GM21717 (cell line): ENCODE measurements at regions not wholly inside any gene's neighbourhood (a gene's known extent, or its start where the extent isn't known, plus 50 kb on each side); places are given as distances from the start of the nearest gene placed in this dataset.

ENCODE experiments used
- ATAC-seq: cut with Tn5 transposase; IDR thresholded peaks from one replicate; pipeline ENCODE4 v1.9.1; 2021; ENCODE audit warnings: mild to moderate bottlenecking, moderate library complexity; ENCODE audit not compliant: unreplicated experiment

DNA sequence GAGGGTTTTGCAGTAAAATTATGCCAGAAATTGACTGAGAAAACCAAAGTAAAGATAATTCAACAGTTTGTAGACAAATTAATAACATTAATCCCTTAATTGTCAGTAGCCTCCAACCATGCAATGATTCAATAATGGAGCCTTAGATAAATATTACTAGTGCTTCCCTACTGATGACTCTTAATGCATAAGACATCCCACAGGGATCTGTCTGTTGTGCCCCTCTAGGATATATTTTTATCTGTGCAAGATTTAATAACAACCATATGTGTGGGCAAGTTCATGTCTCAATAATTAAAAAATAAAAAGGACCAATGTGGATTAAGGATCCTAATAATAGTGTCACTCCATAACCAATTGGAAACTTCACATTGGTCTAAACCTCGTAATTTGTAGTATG is 230.3 kb upstream of the TCF4 start:
- ATAC-seq, result no peak

DNA sequence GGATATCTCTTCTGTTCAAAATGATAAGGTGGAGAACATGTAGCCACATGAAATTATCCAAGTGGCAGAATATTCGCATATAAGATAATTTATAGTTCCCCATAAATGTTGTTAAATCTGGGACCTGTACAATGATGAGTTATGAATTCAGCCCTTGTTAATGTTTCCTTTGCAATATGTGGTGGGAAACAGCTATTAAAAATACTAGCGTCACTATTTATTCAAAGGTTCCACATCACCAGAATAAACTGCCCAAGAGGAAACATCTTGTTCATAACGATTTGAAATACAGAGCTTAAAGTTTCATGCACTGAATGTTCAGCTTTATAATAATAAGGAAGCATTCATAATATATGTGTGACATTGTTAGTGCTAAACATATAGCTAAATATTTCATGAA is 223.9 kb upstream of the TCF4 start:
- ATAC-seq, result no peak

DNA sequence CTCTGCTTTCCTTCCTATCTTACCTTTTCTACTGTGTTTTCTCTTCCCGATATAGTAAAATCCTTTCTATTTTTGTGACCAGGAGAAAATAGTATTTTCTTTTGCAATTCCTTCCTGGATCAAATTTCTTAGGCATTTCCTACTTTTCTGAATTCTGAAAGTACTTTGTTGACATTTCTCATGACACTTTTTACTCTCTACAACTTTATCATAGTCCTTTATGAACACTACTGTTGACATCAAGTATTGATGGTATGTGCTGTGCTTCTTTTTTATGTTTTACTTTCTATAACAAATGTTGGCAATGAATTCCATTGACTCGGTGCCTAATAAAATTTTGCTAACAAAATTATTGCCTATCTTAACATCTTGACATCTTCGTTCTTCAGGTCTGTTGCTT is 217.7 kb upstream of the TCF4 start:
- no peak for ATAC-seq

DNA sequence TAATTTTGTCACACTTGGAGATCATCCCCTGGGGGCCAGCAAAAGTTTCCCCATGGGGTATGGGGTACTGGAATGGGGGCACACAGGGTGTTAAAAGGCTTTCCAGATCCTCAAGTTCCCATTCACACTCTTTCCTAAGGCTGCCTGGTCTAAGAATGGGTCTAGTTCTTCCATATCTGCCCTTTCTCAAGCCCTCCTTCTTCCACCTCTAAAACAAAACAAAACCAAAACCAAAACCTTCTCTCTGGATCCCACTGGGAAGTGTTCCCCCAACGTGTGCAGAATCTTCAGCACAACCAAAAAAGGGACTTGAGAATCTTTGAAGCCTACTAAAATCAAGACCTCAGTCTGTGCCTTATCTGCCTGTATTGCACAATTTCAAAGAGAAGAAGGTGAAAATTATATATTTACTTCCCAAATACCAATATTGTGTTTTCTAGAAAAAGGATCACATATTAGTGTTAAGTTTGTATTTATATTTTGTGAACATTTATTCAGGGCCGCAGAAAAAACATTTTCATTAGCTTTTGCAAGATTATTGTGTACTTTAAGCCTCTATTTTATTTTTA is 207.2 kb upstream of the TCF4 start:
- ATAC-seq, result no peak

DNA sequence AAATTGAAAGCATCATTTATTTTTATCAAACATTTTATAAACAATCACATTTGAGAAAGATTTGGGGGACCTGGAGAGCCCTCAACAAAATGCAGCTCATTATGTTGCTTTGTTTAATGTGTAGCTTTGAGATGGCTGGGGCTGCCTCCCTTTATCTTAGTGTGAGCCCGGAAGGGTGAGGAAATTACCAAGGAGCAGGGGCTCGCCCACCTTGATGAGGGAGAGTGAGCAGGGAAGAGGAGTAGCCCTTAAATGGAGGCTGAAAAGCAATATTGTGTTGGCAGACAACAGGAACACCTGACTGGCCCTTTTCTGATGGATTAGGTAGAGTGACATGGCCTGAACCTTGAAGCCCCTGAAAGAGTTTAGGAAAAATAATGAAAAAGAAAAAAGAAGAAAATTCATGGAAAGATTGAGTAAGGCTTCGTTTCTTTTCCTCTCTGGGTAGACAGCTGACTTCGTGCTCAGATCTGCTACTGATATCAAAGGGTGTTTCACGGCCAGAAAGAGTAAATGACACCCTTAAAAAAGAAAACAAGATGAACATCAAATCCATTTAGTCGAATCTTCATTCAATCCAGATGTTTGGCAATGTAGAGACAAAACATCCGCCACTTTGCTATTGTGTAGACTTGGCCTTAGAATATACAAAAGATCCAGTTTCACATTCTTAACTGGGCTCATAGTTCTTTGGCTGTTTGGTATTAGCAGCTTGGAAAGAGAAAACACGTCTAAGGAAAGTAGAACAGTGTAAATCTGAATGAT is 206.5 kb upstream of the TCF4 start:
- no peak for ATAC-seq

DNA sequence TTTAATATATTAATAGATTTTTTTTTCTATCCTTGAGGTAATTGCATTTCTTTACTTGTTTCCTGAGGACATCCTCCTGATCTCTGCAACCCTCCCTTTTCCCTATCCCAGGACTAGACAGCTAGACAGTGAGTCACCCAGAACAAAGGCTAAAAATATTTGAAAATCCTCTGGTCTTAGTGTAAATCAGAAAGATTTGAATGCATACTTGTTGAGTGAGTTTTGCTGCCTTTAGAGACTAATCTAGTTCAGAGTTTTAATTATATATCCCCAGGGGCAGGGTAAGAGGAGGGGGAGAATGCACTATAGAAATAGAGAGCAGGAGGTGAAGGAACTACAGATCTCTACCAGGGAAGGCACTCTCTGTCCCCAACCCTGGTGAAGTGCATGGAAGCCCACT is 202.3 kb upstream of the TCF4 start:
- no peak for ATAC-seq

DNA sequence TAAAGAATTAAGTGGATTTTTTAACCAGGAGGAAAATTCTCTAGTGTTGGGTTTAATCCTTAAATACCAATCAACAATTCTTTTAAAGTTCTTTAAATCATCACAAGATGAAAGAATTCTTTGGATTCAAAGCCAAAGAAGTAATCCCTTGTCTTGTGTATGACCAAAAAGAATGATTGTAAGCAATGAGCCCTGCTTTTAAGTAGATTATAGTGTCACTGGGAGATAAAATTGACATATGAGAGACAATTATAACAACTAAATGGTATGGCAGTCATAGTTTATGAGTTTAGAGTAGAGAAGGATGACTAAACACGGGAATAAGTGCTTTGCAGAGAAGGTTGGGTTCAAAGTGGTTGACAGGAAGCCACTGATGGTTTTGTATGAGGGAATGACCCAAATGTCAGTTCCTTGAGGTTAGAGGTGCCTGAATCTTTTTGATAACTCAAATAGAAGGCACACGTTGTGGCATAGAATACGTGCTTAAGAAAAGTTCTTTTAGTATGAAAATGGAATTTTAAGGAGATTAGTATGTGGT is 199.6 kb upstream of the TCF4 start:
- no peak for ATAC-seq

DNA sequence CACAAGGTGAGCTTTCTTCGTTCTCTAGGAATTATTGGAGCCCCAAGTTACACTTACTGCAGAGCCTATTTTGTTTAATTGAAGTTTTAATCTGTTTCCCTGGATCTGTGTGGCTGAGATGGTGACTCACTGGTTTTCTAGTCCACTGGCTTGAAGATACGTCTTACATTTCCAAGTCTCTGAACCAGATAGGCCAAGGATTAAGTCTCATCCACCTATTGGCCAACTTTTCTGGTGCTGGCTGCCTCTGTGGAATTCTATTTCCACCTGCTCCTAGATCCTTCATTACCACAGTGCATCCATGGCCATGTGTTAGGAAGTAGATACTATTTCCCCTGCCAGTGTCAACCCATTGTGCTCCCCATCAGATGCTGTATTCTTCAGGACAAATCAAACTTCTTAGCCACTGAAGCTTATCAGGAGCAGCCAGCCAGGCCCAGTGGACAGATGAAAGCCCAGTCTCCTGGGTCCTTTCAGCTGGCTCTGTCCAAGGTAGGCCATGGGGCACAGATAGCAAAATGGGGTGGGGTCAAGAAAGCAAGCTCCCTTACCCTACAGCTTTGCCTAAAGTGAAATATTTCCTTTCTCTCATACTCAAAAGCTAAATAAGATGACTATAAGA is 198.8 kb upstream of the TCF4 start:
- no peak for ATAC-seq

DNA sequence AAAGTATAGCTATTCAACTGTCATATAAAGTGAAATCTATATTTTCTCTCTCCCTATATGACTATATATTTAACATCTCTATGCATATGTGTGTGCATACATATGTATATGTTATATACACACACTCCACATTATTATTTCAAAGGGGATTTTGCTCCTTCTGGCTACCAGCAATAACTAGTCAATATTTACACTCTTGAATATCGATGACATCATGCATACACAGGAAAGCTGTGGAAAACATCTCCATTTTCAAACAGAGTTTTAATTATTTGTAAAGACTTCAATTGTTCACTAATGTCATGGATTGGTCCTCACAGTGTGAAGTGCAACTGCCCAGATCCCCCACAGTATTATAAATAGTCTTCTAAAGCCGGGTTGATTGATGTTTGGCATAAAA is 195.9 kb upstream of the TCF4 start:
- no peak for ATAC-seq

DNA sequence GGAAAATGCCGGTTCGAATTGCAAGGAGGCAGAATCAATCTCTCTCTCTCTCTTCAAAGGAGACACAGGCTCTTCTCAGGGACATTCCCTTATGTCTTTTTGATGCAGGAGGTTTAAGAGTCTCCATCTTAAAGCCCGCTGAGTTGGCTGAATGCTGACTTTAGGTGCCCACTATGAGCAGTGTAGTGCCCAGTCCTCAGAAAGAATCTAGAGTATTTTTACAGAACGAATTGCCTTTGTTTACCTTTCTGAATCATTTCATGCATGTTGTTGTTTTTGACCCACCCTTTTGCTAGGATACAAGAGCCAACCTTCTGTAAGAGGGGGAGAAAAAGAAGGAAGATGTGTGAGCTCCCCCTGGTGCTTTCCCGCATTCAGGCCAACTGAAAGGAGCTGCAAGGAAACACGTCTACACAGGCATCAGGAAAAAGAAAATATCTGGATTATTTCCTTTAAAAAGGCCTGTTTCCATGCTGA is 193.5 kb upstream of the TCF4 start:
- no peak for ATAC-seq

DNA sequence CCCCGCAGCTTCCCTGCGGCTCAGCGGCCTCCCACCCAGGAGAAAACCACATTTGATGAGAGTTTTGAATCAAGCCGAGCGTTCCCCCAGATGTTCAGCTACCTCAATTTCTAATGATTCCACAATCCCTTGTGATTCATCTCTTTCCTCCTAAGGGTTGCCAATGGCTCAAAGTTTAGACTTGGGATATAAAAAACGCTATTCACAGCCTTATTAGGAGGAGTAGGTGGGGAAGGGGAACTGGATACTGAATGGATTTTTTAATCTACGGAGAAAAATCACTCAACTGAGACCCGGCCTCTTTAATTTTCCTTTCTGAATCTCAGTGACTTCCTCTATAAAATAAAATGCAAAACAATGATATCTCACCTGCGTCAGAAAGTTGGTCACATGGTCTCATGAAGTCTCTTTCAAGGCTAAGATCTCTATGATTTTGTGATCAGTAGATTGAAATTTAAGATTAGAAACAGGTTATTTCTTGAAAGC is 192.6 kb upstream of the TCF4 start:
- no peak for ATAC-seq

DNA sequence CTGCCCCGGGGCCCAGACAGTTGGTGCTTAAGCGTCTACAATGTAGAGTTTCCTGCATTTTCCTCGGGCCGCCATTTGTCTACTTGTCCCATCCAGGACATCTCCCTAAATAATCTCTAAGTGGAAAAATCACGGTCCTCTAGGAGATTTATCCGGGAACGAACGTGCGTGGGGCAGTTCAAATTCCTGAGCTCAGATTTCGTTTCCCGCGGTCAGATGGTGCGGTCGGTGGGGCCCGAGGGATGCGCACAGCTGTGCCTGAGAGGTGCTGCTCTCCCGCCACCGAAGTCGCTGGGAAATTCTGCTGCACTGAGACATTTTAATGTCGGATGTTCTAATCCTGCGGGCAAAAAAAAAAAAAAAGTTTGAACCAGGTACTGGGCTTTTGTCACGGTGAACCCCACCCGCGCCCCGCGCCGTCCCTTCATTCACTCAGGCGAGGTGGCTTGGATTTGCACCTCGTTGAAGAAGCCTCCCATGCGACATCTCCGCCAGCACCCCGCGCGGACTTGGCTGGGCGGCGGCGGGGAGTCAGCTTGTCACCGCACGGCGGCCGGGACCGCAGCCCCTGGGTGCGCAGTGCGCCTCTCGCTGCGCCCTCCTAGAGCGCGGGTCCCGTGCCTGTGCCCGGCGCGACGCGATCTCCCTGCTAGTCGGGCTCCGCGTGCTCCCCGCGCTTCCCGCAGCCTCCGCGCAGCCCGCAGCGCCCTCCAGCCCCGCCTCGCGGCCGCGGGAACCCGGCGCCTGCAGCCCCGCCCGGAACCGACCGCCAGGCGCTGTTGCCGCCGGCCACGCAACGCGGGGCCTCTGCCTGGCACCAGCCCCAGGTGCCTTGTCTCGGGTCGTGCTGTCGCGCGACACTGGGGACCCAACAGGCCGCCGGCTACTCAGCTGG is 191.9 kb upstream of the TCF4 start:
- ATAC-seq, result no peak

DNA sequence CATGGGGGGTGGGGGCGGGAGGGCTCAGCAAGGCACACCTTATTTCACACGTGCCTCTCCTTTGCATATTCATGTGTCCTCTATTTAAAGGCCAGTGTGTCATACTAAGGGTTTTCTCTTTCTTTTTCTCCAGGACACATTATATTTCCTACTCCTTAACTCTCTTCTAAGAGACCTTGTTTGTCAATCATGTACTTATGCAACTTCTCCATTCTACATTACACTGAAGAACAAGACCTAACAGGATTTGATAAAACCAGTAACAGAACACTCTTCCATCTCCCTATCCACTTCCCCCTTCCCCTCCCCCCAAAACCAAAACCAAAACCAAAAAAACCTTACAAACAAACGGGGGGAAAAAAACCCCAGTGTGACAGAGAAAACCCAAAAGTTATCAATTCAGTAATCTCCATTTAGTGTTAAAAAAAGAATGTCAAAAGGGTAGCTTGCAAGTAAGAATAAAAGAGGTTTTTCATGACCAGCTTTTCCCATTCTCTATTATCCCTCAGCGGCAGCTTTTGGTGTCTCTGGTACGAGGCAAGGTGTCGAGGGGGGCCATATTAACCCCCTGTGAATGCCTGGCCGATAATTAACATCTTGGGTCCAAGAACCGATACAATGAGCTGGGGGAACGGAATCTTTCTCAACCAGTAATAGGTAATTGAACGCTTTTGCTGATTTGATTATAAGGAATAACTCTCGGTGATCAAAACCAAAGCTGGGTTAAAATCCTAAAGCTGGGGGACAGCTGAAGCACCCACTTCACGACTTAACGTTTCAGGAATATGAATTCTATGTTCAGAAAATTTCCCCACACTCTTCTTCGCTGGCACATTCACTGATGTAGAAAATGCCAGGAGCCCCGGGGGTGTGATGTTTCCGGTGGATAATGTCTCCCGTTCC is 191.0 kb upstream of the TCF4 start:
- ATAC-seq, result peak; percentile 55

DNA sequence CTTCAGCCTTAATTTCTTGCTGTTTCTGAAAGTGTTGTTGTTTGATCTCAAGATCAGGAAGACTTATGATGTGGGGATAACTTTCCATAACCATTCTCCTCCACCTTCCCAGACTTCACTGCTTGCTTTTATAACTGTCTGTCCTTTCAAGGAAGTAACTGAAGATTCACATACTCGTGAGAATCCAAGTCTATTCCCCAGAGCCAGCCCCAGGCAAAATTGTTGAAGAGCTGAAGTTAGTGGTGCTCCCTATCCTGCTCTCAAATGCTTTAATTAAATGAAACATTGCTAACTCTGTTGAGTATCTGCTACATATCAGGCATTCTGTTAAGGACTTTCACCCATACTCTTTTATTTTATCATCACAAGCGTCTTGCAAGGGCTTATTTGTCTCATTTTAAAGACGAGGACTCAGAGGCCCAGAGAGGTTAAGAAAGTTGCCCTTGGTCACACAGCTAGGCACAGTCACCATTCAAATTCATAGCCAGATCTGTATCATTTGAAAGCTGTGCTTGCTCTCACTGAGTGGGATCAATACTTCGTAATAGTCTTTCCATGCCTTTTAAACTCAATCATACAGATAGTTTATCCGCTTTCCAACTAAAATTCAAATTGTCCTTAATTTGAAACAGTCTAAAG is 189.8 kb upstream of the TCF4 start:
- ATAC-seq, result no peak

DNA sequence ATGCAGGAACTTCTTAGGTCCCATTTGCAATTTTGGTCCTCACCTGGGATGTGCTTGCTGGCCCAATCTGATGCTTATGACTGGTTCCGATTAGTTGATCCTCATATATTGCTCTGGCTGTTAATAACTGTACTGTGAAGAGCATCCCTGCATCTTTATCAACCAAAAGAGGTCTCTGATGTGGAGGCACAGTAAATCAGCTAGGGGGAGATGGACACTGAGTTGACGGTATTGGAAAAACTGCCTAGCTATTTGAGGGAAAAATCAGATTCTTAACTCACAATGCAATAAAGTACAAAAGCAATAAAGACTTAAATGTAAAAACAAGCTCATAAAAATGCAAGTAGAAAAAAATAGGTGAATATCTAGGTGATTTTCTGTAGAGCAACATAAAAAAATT is 188.0 kb upstream of the TCF4 start:
- no peak for ATAC-seq

DNA sequence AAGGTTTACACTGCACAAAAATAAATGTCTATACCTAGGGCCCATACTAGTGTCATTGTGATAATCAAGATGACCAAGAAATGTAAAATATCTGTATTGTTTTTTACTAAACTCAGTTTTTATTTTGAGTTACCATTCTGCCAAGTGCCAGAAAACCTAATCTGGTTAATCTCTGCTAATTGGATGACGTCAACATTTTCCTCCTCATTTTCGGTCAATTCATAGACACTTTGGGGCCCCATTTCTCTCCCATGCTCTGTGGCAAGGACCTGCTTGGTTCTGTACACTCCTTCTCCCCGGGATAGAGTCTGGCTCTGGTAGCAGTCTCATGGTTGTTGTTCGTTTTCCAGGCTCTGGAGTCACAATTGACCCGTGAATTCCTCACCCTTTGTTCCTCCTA is 186.5 kb upstream of the TCF4 start:
- no peak for ATAC-seq

DNA sequence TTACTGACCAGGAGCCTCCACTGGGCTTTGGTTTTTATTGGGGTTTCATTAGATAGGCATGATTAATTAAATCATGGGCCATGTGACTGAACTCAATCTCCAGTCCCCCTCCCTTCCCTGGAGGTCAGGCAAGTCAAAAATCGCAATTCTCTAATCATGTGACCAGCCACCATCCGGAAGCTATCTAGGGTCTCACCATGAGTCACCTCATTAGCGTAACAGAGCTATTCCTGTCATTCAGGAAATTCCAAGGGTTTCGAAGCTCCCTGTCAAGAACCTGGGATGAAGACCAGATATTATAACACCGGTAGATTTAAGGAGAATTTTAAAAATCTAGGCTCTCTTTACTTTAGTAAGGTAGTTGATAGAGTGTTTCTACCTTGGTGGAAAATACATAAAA is 180.3 kb upstream of the TCF4 start:
- no peak for ATAC-seq

DNA sequence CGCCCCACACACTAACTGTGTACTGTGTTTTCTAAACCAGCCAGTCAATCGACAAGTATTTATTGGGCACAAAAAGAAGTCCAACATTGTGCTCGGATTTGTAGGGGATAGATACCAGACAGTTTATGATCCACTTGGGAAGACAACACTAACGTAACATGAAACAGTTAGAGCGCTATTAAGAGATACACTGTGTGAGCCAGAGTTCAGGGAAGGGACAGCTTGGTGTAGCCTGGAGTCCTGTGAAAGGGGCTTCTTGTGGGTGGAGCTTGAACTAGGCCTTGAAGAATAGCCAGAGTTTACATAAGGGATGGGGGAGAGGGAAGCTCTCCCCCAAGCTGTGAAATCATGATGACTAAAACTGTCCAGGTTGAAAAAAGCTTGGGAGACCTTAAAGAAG is 176.4 kb upstream of the TCF4 start:
- no peak for ATAC-seq

DNA sequence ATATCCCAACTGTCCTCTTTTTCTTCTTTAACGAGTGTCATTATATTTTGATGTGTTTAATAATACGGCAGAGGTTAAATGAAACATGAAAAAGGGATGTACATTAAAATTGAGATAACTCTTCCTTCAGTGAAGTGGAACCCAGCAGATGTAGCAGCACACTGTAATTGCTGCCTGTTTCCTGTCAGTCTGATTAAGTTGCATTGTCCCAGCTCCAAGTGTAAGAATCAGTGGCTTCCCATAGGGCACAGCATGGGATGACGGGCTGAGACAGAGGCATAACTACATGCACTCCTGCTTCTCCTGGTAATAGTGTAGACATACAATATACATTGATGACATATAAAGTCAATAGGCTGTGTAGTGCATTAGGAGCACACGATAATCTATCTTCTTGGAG is 175.8 kb upstream of the TCF4 start:
- no peak for ATAC-seq
